HPDE6-E6E7 (cell line): ENCODE measurements at regions not wholly inside any gene's neighbourhood (a gene's known extent, or its start where the extent isn't known, plus 50 kb on each side); places are given as distances from the start of the nearest gene placed in this dataset.
"Not testable (repeated sequence)": the region's sequence is repeated elsewhere in the genome, so short reads cannot be mapped to it uniquely, and the experiment has no call there.

Experiments
- DNase-seq: peaks from one replicate; pipeline ENCODE4 v3.0.0; 2011; ENCODE audit warnings: missing footprints; ENCODE audit errors: extremely low spot score

GRCh38 chr7:149682038-149682437, 91.3 kb downstream of the ZNF467 start:
- no peak for DNase-seq

GRCh38 chr7:149681274-149681673, 92.1 kb downstream of the ZNF467 start:
- no peak for DNase-seq

DNA sequence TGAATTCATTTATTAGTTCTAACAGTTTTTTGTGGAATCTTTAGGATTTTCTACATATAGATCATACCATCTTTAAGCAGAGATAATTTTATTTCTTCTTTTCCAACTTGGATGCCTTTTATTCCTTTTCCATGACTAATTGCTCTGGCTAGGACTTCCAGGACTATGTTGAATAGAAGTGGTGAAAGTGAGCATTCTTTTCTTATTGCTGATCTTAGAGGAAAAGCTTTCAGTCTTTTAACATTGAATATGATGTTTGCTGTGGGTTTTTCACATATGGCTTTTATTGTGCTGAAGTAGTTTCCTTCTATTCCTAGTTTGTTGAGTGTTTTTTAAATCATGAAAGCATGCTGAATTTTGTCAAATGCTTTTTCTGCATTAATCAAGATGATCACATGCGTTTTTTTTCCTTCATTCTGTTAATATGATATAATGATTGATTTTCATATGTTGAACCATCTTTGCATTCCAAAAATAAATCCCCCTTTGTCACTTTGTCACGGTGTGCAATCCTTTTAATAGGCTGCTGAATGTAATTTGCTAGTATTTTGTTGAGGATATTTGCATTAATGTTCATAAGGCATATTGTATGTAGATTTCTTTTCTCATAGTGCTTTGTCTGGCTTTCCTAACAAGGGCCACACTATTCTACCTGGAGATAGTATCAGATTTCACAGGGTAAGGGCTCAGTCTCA, 92.9 kb downstream of the ZNF467 start:
- no peak for DNase-seq

- not testable (repeated sequence) for DNase-seq
These were observed 98.5 kb downstream of the ZNF467 start for GRCh38 chr7:149674728-149675385.

- no peak for DNase-seq
These were observed 100.4 kb downstream of the ZNF467 start for GRCh38 chr7:149673006-149673405.

GRCh38 chr7:149670288-149670687, 103.1 kb downstream of the ZNF467 start:
- DNase-seq: no peak

GRCh38 chr7:149669121-149669818, 104.1 kb downstream of the ZNF467 start:
- no peak for DNase-seq

DNA sequence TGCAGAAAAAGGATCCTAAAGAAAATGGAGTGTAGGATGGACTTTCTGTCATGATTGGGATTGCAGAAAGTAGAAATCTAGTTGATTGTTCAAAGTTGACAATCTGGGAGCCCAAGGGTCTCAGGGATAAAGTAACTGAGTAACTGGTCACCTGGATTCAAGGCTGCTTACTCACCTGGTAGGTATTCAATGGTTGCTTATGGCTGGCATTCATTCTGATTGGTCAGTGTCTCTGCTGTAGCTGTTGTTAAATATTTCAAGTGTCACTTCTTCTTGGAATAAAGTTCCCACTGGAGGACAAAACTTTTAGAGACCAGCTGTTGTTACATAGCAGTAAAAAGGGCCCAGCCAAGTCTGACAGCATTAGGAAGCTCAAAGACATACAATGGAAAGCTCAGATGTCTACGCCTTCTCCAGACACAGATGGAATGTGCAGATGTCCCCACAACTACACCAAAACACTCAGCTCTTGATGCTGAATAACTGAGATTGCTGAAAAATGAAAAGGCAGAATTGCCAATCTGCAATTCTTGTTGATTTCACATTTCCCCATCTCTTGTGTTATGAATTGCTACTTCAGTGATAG, 106.9 kb downstream of the ZNF467 start:
- DNase-seq: no peak

GRCh38 chr7:149665618-149666017, 107.8 kb downstream of the ZNF467 start:
- not testable (repeated sequence) for DNase-seq

DNA sequence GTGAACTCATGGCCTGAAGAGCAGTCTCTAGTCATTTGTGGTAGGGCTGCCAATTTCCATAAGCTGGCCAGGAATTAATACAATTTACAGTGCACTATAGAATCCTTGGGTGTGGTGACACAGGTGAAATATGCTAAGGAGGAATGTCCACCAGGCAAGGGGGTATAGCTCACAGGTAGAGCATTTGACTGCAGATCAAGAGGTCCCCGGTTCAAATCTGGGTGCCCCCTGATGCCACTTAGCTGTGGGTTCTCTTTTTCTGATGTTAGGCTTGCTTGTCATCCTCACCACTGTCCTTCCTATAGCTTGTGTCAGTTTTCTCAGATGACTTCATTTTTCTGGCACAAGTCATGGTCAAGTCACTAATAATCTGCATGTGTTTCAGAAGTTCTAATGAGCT, 108.7 kb downstream of the ZNF467 start:
- no peak for DNase-seq

GRCh38 chr7:149664176-149664575, 109.2 kb downstream of the ZNF467 start:
- no peak for DNase-seq

- DNase-seq: no peak
These were observed 110.7 kb downstream of the ZNF467 start for GRCh38 chr7:149662591-149663095.

GRCh38 chr7:149655784-149656183, 117.6 kb downstream of the ZNF467 start:
- no peak for DNase-seq

DNA sequence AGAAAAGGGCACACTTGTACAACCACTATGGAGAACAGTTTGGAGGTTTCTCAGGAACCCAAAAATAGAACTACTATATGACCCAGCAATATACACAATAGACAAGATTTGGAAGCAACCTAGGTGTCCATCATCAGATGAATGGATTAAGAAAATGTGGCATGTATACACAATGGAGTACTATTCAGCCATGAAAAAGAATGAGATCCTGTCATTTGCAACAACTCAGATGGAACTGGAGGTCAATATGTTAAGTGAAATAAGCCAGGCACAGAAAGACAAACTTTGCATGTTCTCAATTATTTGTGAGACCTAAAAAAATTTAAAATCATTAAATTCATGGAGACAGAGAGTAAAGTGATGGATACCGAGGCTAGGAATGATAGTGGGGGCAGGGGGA, 118.8 kb downstream of the ZNF467 start:
- no peak for DNase-seq

- DNase-seq: not testable (repeated sequence)
These were observed 123.2 kb downstream of the ZNF467 start for GRCh38 chr7:149650190-149650589.

DNA sequence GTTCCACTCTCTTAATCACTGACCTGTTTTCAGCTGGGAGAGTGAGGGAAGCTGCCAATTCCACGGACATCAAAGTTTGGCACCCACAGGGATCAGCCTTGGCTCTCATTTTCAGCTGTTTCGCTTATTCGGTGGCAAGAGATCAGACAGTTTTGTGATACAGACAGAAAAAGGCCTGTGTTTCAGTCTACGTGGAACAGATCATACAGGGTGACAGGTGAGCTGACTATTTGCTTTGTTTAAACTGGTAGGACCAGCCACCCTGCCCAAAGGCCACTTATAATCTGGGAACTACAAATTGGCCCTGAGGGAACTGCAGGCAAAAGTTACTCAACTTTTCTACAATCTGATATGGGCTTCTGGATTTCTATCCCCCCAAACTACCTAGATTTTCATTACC, 128.6 kb downstream of the ZNF467 start:
- no peak for DNase-seq

- no peak for DNase-seq
These were observed 130.8 kb downstream of the ZNF467 start for GRCh38 chr7:149642589-149642988.

GRCh38 chr7:149638566-149639320, 134.6 kb downstream of the ZNF467 start:
- no peak for DNase-seq

DNA sequence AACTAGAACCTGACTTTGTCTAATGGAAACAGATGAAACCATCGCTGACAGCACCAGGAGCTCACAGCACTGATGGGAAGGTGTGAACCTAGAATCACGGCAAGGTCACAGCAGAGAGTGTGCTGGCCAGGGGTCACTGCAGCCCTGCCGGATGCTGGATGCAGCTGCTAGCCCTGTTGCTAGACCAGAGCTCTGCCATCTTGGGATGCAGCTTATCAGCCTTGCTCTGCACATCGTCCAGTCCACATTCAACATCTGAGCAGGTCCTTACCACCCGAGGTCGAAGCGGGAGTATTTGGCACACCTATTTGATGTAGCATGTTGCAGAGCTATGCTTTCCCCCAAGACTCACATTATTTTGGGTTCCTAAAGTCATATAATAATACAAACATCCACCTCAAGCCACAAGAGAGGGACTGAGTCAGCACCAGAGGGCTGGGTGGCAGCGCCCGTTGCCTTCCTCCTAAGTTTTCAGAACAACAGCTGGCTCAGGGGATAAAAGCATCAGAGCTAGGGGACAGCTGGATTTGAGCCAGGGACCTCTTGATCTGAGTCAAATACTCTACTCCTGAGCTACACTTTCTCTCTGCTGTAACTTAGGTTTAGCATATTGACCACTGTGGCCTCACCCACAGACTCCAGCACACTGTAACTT, 135.3 kb downstream of the ZNF467 start:
- DNase-seq: no peak

DNA sequence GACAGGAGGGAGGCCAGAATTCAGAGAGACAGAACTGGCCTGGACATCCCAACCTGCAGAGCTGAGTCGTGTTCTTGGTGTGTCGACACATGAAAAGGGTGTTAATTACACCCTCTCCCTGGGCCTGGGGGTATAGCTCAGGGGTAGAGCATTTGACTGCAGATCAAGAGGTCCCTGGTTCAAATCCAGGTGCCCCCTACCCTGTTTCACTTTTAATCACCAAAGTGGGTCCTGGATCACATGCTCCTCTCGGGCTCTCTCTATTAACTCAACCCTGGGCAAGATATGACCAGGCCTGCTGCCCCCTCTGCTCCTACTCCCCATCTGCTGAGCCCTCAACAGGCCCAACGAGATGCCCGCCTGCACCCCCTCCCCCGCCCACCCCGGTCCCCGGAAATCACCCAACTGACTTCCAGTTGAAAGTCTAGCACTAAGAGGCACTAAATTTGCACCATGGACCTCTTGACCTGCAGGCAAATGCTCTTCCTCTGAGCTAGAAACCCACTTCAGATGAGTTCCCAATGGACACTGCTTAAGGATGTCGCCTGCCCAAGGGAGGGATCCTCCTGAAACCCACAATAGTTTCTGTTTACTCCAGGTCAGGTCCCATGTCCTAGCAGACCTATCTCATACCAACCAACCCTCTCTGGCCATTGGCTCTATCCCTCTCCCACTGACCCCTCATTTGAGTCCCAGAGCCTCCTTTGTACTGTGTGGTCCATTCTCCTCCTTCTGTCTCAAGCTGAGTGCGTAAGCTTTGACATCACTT, 137.6 kb downstream of the ZNF467 start:
- DNase-seq: no peak
